ENCODE measurements at regions not wholly inside any gene's neighbourhood (a gene's known extent, or its start where the extent isn't known, plus 50 kb on each side); places are given as distances from the start of the nearest gene placed in this dataset.

DNA sequence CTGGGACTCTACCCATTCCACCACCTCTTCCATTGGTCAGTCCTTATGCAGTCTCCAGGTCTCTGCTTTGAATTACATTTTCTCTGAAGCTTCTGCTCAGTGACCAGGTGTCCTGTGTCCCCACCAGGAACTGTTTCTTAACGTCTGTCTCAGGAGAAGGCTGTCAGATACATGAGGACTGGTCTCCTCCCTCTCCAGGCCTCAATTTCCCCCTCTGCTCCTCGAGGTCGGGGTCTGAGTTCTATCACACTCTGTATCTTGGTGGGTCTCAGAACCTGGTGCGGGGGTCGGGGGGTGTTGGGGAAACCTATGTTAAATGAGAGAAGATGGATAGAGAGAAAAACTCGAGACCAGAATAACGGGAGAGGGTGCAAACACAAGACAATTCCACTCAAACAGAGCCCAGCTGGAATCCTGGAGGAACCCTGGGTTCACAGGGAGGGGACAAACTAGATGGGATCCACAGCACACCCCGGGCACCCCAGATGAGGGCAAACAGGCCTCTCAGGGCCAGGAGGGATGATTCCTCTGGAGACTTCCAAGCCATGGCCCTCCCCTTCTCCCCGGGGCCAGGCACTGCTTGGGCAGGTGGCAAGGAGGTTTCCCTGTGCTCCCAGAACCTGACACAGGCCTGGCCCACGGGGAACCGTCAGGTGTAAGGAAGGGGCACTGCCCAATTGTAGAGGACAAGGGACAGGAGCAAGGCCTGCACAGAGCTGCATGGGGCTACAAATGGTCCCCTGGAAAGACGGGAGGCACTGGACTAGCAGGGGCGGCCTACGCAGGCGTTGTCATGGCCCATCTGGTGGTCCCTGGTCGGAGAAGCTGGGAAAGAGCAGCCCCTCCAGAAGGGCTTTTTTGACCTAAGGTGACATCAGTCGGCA lies 313.2 kb upstream of the DIO3 start:
- no peaks in the 10 kb centered on the region for H3K4me1 ChIP-seq
- DNase-seq (ENCODE audit: low spot score in 2 of 2): no peak
- H3K4me3 ChIP-seq: no peak overlapping the region
- in situ Hi-C loops (cut with MboI; ENCODE audit: low sequenced_read_pairs): no loop called here
- no peaks in the 10 kb centered on the region for H3K36me3 ChIP-seq (replicated peaks)
- H3K27me3 ChIP-seq (ENCODE audit: low read depth): no peaks in the 10 kb centered on the region
- H3K9me3 ChIP-seq: no peaks in the 10 kb centered on the region

- no peaks in the 10 kb centered on the region for H3K9me3 ChIP-seq
- in situ Hi-C loops (cut with MboI; ENCODE audit: low sequenced_read_pairs): no loop called here
- H3K36me3 ChIP-seq (replicated peaks): no peaks in the 10 kb centered on the region
Observed at GRCh38 chr14:101248840-101249675, 312.2 kb upstream of the DIO3 start.

GRCh38 chr14:101249676-101250036 lies 311.6 kb upstream of the DIO3 start:
- no peak for DNase-seq (ENCODE audit: low spot score in 2 of 2)
- Histone ChIP-seq H3K4me3 (no peak overlapping the region), H3K27me3 (ENCODE audit: low read depth) (no peaks in the 10 kb centered on the region), H3K9me3 (no peaks in the 10 kb centered on the region), H3K36me3 (replicated peaks) (no peaks in the 10 kb centered on the region), H3K4me1 (no peaks in the 10 kb centered on the region)
- in situ Hi-C loops (cut with MboI; ENCODE audit: low sequenced_read_pairs): no loop called here

More at GRCh38 chr14:101248840-101249675, 312.2 kb upstream of the DIO3 start:
- DNase-seq (ENCODE audit: low spot score in 2 of 2): no peak
- Histone ChIP-seq H3K4me3 (no peak overlapping the region), H3K27me3 (ENCODE audit: low read depth) (no peaks in the 10 kb centered on the region), H3K4me1 (no peaks in the 10 kb centered on the region)

GRCh38 chr14:101250336-101250947 lies 310.9 kb upstream of the DIO3 start:
- in situ Hi-C loops (cut with MboI; ENCODE audit: low sequenced_read_pairs): no loop called here
- no peak for DNase-seq (ENCODE audit: low spot score in 2 of 2)
- no peaks in the 10 kb centered on the region for H3K36me3 ChIP-seq (replicated peaks)

DNA sequence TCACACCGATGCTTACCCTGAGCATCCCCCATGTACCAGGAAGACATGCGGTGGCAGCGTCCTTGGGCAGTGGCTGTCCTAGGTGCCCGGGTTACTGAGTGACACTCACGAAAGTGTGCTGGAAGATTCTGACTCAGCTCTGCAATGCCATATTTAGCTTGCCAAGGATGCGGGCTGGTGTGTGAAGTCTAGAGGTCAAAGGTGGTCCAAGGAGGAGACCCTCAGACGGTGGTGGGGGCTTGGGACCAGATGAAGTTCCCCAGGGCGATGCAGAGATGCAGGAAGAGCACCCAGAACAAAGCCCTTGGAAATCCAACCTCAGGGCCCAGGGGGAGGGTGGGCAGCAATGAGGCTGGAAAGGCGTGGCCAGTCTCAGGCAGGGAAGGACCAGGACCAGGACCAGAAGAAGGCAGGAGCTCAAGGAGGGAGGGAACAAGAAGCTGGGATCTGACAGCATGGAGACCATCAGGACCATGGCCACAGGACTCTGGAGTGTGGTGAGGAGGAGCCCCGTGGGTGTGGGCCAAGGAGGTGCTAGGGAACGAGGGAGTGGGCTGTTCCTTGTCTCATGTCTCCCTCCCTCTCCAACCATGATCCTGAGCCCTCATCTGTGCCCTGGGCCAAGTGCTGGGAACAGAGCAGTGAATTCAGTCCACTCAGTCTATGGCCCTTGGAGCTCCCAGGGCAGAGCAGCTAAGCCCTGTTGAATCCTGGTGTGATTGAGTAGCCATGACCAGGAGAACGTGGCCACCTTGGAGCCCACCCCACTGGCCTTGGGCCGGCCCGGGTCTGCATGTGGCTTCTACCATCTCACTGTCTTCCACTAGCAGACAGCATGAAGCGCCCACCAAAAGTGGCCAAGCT lies 310.1 kb upstream of the DIO3 start:
- in situ Hi-C loops (cut with MboI; ENCODE audit: low sequenced_read_pairs): no loop called here
- Histone ChIP-seq H3K36me3 (replicated peaks) (no peaks in the 10 kb centered on the region), H3K9me3 (no peaks in the 10 kb centered on the region), H3K4me3 (no peak overlapping the region), H3K4me1 (no peaks in the 10 kb centered on the region), H3K27me3 (ENCODE audit: low read depth) (no peaks in the 10 kb centered on the region)
- DNase-seq (ENCODE audit: low spot score in 2 of 2): no peak

More at GRCh38 chr14:101250336-101250947, 310.9 kb upstream of the DIO3 start:
- Histone ChIP-seq H3K4me3 (no peak overlapping the region), H3K9me3 (no peaks in the 10 kb centered on the region), H3K4me1 (no peaks in the 10 kb centered on the region), H3K27me3 (ENCODE audit: low read depth) (no peaks in the 10 kb centered on the region)

DNA sequence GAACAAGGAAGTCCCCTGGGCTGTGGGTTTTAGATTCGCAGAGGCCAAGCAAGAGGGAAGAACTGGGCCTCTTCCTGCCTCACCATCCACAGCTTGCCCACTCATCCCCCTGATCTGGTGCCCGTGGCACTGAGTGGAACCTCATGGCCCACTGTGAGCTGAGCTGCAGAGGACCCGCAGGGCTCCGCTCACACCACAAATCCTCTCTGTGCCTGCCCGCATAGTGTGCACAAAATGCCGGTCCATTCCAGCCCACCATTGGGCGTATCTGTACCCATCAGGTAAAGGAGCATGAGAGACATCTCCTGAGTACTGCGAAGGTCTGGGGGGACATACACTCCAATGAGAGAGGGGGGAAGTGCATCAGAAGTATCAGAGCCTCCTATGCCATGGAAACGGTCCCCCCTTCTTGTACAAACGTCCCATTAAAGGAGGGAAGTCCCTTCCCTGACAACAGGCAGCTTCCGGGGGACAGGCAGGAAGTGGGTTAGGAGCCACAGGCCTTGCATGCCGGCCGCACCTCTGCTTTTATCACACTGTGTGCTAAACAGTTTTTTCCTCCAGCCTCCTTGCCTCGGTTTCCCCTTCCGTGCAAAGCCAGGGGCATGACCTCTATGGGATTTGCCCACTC lies 309.4 kb upstream of the DIO3 start:
- DNase-seq (ENCODE audit: low spot score in 2 of 2): no peak
- H3K9me3 ChIP-seq: no peaks in the 10 kb centered on the region
- in situ Hi-C loops (cut with MboI; ENCODE audit: low sequenced_read_pairs): no loop called here
- no peaks in the 10 kb centered on the region for H3K36me3 ChIP-seq (replicated peaks)
- no peaks in the 10 kb centered on the region for H3K27me3 ChIP-seq (ENCODE audit: low read depth)
- H3K4me3 ChIP-seq: no peak overlapping the region
- no peaks in the 10 kb centered on the region for H3K4me1 ChIP-seq

DNA sequence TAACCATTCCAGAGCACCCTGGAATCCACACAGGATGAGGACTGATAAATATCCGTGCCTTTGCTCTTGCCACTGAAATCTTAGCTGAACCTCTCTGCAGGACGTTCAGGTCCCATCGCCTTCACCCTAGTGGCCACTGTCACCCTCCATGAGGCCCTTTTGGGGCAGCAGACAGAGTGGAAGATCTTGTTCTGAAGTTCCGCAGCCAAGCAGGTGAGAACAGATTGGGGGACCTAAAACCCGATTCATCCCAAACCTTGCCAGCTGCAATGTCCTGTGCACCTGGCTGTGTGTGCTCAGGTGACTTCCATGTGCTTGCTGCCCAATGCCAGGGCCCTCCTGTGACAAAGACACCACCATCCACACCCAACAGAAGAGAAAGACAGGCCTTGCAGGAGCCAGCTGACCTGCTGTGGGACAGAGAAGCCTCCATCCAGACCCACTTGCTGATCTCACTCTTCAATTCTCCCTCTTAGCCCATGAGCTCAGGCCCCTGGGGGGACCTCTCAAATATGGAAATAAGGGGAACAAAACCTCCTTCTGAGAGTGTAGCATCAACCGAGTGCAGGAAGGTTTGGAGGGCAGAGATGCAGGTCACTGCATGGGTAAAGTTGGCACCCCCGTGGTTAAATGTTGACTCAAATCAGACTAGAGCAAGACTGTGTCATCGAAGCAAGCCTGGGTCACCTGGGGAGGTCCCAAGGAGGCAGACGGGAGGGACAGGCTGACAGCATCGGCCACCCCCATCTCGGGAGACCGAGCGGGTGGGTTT lies 308.7 kb upstream of the DIO3 start:
- no peaks in the 10 kb centered on the region for H3K27me3 ChIP-seq (ENCODE audit: low read depth)
- no peaks in the 10 kb centered on the region for H3K36me3 ChIP-seq (replicated peaks)
- in situ Hi-C loops (cut with MboI; ENCODE audit: low sequenced_read_pairs): no loop called here
- no peak for DNase-seq (ENCODE audit: low spot score in 2 of 2)
- H3K4me3 ChIP-seq: no peak overlapping the region
- no peaks in the 10 kb centered on the region for H3K4me1 ChIP-seq
- H3K9me3 ChIP-seq: no peaks in the 10 kb centered on the region

- DNase-seq (ENCODE audit: low spot score in 2 of 2): no peak
- in situ Hi-C loops (cut with MboI; ENCODE audit: low sequenced_read_pairs): no loop called here
- no peaks in the 10 kb centered on the region for H3K9me3 ChIP-seq
- no peak overlapping the region for H3K4me3 ChIP-seq
- no peaks in the 10 kb centered on the region for H3K36me3 ChIP-seq (replicated peaks)
- H3K27me3 ChIP-seq (ENCODE audit: low read depth): no peaks in the 10 kb centered on the region
- H3K4me1 ChIP-seq: no peaks in the 10 kb centered on the region
Observed at GRCh38 chr14:101253948-101254347, 307.3 kb upstream of the DIO3 start.

- Histone ChIP-seq H3K4me3 (no peak overlapping the region), H3K4me1 (no peaks in the 10 kb centered on the region), H3K9me3 (no peaks in the 10 kb centered on the region), H3K27me3 (ENCODE audit: low read depth) (no peaks in the 10 kb centered on the region), H3K36me3 (replicated peaks) (no peaks in the 10 kb centered on the region)
- in situ Hi-C loops (cut with MboI; ENCODE audit: low sequenced_read_pairs): no loop called here
- no peak for DNase-seq (ENCODE audit: low spot score in 2 of 2)
Observed at GRCh38 chr14:101254805-101255764, 306.2 kb upstream of the DIO3 start.

GRCh38 chr14:101255765-101256125 lies 305.6 kb upstream of the DIO3 start:
- H3K27me3 ChIP-seq (ENCODE audit: low read depth): no peaks in the 10 kb centered on the region
- H3K4me1 ChIP-seq: no peaks in the 10 kb centered on the region
- in situ Hi-C loops (cut with MboI; ENCODE audit: low sequenced_read_pairs): no loop called here
- no peaks in the 10 kb centered on the region for H3K36me3 ChIP-seq (replicated peaks)
- no peaks in the 10 kb centered on the region for H3K9me3 ChIP-seq
- DNase-seq (ENCODE audit: low spot score in 2 of 2): no peak
- no peak overlapping the region for H3K4me3 ChIP-seq

- in situ Hi-C loops (cut with MboI; ENCODE audit: low sequenced_read_pairs): no loop called here
- Histone ChIP-seq H3K4me3 (no peak overlapping the region), H3K27me3 (ENCODE audit: low read depth) (no peaks in the 10 kb centered on the region), H3K4me1 (no peaks in the 10 kb centered on the region), H3K36me3 (replicated peaks) (no peaks in the 10 kb centered on the region), H3K9me3 (no peaks in the 10 kb centered on the region)
- DNase-seq (ENCODE audit: low spot score in 2 of 2): no peak
Observed at GRCh38 chr14:101256266-101256665, 305.0 kb upstream of the DIO3 start.

- no peaks in the 10 kb centered on the region for H3K9me3 ChIP-seq
- DNase-seq (ENCODE audit: low spot score in 2 of 2): no peak
- H3K4me1 ChIP-seq: no peaks in the 10 kb centered on the region
- H3K36me3 ChIP-seq (replicated peaks): no peaks in the 10 kb centered on the region
- H3K27me3 ChIP-seq (ENCODE audit: low read depth): no peaks in the 10 kb centered on the region
- in situ Hi-C loops (cut with MboI; ENCODE audit: low sequenced_read_pairs): no loop called here
- no peak overlapping the region for H3K4me3 ChIP-seq
Observed at GRCh38 chr14:101257551-101257950, 303.7 kb upstream of the DIO3 start.
